WTC11 (cell line): ENCODE measurements at regions not wholly inside any gene's neighbourhood (a gene's known extent, or its start where the extent isn't known, plus 50 kb on each side); places are given as distances from the start of the nearest gene placed in this dataset.

ENCODE experiments used
- ATAC-seq: fragments of 200-7000 bp; cut with Tn5 transposase; 2 replicates; pipeline ENCODE4 v1.10.0; 2021; ENCODE audit warnings: mild to moderate bottlenecking, moderate library complexity
- CTCF ChIA-PET: fragments of 300-600 bp; sonication (Branson Sonifier 250); formaldehyde crosslinking; loops from one replicate; lab custom pipeline; 2021; ENCODE audit warnings: antibody characterized with exemption; lab: Charles Lee
- POLR2A ChIA-PET: fragments of 350-600 bp; sonication (Branson Sonifier 250); formaldehyde crosslinking; loops from one replicate; lab custom pipeline; 2021; ENCODE audit warnings: antibody characterized with exemption; lab: Charles Lee
- DNase-seq: peaks from one replicate; pipeline ENCODE4 v3.0.0; 2021; ENCODE audit warnings: low spot score
- H3K27ac Mint-ChIP-seq: 2 replicates; pipeline ENCODE4 v1.8.0; 2021; ENCODE audit warnings: mixed read lengths
- H3K27me3 Mint-ChIP-seq: 2 replicates; pipeline ENCODE4 v1.8.0; 2021; ENCODE audit warnings: low read depth, mild to moderate bottlenecking, moderate library complexity, mixed read lengths
- H3K36me3 Mint-ChIP-seq: 2 replicates; pipeline ENCODE4 v1.8.0; 2021; ENCODE audit warnings: mixed read lengths
- H3K4me1 Mint-ChIP-seq: 2 replicates; pipeline ENCODE4 v1.8.0; 2022; ENCODE audit warnings: mixed read lengths
- H3K4me3 Mint-ChIP-seq: 2 replicates; pipeline ENCODE4 v1.8.0; 2021; ENCODE audit warnings: mild to moderate bottlenecking, moderate library complexity, mixed read lengths
- H3K9me3 Mint-ChIP-seq: 2 replicates; pipeline ENCODE4 v1.8.0; 2021; ENCODE audit warnings: mixed read lengths
- AR ChIP-seq: fragments of 250-450 bp; sonication (Bioruptor Pico); IDR thresholded peaks from 2 replicates; pipeline ENCODE4 v1.9.0; 2021; ENCODE audit warnings: mild to moderate bottlenecking
- ARID4B ChIP-seq: sonication (generic); formaldehyde crosslinking; IDR thresholded peaks from 2 replicates; pipeline ENCODE4 v1.8.0; 2023; ENCODE audit warnings: missing genetic modification reagents, mild to moderate bottlenecking, borderline replicate concordance
- CDX4 ChIP-seq: fragments of 250-450 bp; sonication (Bioruptor Pico); IDR thresholded peaks from 2 replicates; pipeline ENCODE4 v1.9.0; 2021; ENCODE audit warnings: moderate library complexity, mild to moderate bottlenecking, inconsistent platforms, borderline replicate concordance
- EMX1 ChIP-seq: fragments of 250-450 bp; sonication (Bioruptor Pico); IDR thresholded peaks from 2 replicates; pipeline ENCODE4 v1.8.0; 2021; ENCODE audit warnings: mild to moderate bottlenecking
- ESRRA ChIP-seq: sonication (generic); formaldehyde crosslinking; IDR thresholded peaks from 2 replicates; pipeline ENCODE4 v1.8.1; 2022; ENCODE audit warnings: mild to moderate bottlenecking, missing genetic modification reagents, borderline replicate concordance
- GABPB1 ChIP-seq: sonication (generic); formaldehyde crosslinking; IDR thresholded peaks from 2 replicates; pipeline ENCODE4 v1.8.1; 2023; ENCODE audit warnings: mild to moderate bottlenecking, missing genetic modification reagents
- IRF1 ChIP-seq: sonication (generic); formaldehyde crosslinking; IDR thresholded peaks from 2 replicates; pipeline ENCODE4 v1.8.0; 2023; ENCODE audit warnings: missing genetic modification reagents
- NFE2L1 ChIP-seq: sonication (generic); formaldehyde crosslinking; IDR thresholded peaks from 2 replicates; pipeline ENCODE4 v1.8.1; 2023; ENCODE audit warnings: missing genetic modification reagents
- PRDM15 ChIP-seq: sonication (generic); formaldehyde crosslinking; IDR thresholded peaks from 2 replicates; pipeline ENCODE4 v1.8.0; 2022; ENCODE audit warnings: missing genetic modification reagents
- SMAD3 ChIP-seq: sonication (generic); formaldehyde crosslinking; IDR thresholded peaks from 2 replicates; pipeline ENCODE4 v1.8.0; 2022; ENCODE audit warnings: missing genetic modification reagents, mild to moderate bottlenecking, borderline replicate concordance
- TEAD4 ChIP-seq: sonication (generic); formaldehyde crosslinking; IDR thresholded peaks from 2 replicates; pipeline ENCODE4 v1.8.0; 2022; ENCODE audit warnings: mild to moderate bottlenecking, missing genetic modification reagents
- USF2 ChIP-seq: sonication (generic); formaldehyde crosslinking; IDR thresholded peaks from 2 replicates; pipeline ENCODE4 v1.8.1; 2023; ENCODE audit warnings: mild to moderate bottlenecking, missing genetic modification reagents, moderate library complexity
- ZBTB21 ChIP-seq: sonication (generic); formaldehyde crosslinking; IDR thresholded peaks from 2 replicates; pipeline ENCODE4 v1.8.1; 2023; ENCODE audit warnings: mild to moderate bottlenecking, missing genetic modification reagents, borderline replicate concordance
- ZMAT4 ChIP-seq: fragments of 250-450 bp; sonication (Bioruptor Pico); IDR thresholded peaks from 2 replicates; pipeline ENCODE4 v1.9.0; 2021; ENCODE audit warnings: mild to moderate bottlenecking
- ZNF219 ChIP-seq: sonication (generic); formaldehyde crosslinking; IDR thresholded peaks from 2 replicates; pipeline ENCODE4 v1.8.0; 2023; ENCODE audit warnings: missing genetic modification reagents, mild to moderate bottlenecking, borderline replicate concordance
- ZNF512 ChIP-seq: sonication (generic); formaldehyde crosslinking; IDR thresholded peaks from 2 replicates; pipeline ENCODE4 v1.8.1; 2022; ENCODE audit warnings: missing genetic modification reagents, borderline replicate concordance

- TF ChIP-seq ZMAT4 (CRISPR knock-in tag), result no peak
- no peak for TF ChIP-seq ZNF512
These were observed 190.8 kb upstream of the CCDC196 start (continued) for GRCh38 chr14:66295386-66295785.

- ChIA-PET POLR2A (no interaction called here), CTCF (no interaction called here)
- DNase-seq (no peak), ATAC-seq (no peak)
- Mint-ChIP-seq H3K4me1 (no peaks in the 10 kb centered on the region), H3K27me3 (peaks cover 8% of the 10 kb centered on the region; the same call in 1 of the 2 replicates), H3K9me3 (peaks cover 59% of the 10 kb centered on the region), H3K4me3 (no peak overlapping the region), H3K36me3 (peaks cover 9% of the 10 kb centered on the region), H3K27ac (no peak overlapping the region)
- TF ChIP-seq EMX1 (CRISPR knock-in tag) (no peak), CDX4 (CRISPR knock-in tag) (no peak), TEAD4 (no peak), PRDM15 (no peak), SMAD3 (CRISPR knock-in tag) (no peak), AR (CRISPR knock-in tag) (no peak), GABPB1 (CRISPR knock-in tag) (no peak), USF2 (CRISPR knock-in tag) (no peak), NFE2L1 (CRISPR knock-in tag) (no peak)
These were observed 185.3 kb upstream of the CCDC196 start for GRCh38 chr14:66300886-66301285.

GRCh38 chr14:66306101-66306500 lies 180.1 kb upstream of the CCDC196 start:
- no peak overlapping the region for H3K27ac Mint-ChIP-seq
- peaks cover 55% of the 10 kb centered on the region for H3K9me3 Mint-ChIP-seq
- ChIA-PET POLR2A (no interaction called here), CTCF (no interaction called here)
- ATAC-seq (no peak), DNase-seq (no peak)
- H3K4me1 Mint-ChIP-seq, result no peaks in the 10 kb centered on the region
- H3K36me3 Mint-ChIP-seq, result peaks cover 9% of the 10 kb centered on the region
- H3K4me3 Mint-ChIP-seq, result no peak overlapping the region
- H3K27me3 Mint-ChIP-seq, result peaks cover 4% of the 10 kb centered on the region
- no peak for TF ChIP-seq ZBTB21 (CRISPR knock-in tag)
- TF ChIP-seq ARID4B (CRISPR knock-in tag), result no peak
- no peak for TF ChIP-seq ESRRA (CRISPR knock-in tag)
- no peak for TF ChIP-seq ZNF219 (CRISPR knock-in tag)
- TF ChIP-seq NFE2L1 (CRISPR knock-in tag), result no peak
- no peak for TF ChIP-seq IRF1 (CRISPR knock-in tag)
